GM10266 (cell line): ENCODE measurements at regions not wholly inside any gene's neighbourhood (a gene's known extent, or its start where the extent isn't known, plus 50 kb on each side); places are given as distances from the start of the nearest gene placed in this dataset.

Experiments used
- DNase-seq: peaks from one replicate; pipeline ENCODE4 v3.0.0; 2012; ENCODE audit errors: extremely low spot score
- CTCF ChIP-seq: IDR thresholded peaks from 2 replicates; pipeline ENCODE4 v1.5.1; 2012; ENCODE audit warnings: mild to moderate bottlenecking, low read depth; ENCODE audit not compliant: control insufficient read depth, insufficient read depth; ENCODE audit errors: missing control alignments

- DNase-seq: no peak
- no peak for TF ChIP-seq CTCF
Measured at GRCh38 chr14:36068777-36069534, 107.6 kb downstream of the PTCSC3 start.

- no peak for DNase-seq
- TF ChIP-seq CTCF: no peak
Measured at GRCh38 chr14:36067428-36068187, 108.9 kb downstream of the PTCSC3 start.

DNA sequence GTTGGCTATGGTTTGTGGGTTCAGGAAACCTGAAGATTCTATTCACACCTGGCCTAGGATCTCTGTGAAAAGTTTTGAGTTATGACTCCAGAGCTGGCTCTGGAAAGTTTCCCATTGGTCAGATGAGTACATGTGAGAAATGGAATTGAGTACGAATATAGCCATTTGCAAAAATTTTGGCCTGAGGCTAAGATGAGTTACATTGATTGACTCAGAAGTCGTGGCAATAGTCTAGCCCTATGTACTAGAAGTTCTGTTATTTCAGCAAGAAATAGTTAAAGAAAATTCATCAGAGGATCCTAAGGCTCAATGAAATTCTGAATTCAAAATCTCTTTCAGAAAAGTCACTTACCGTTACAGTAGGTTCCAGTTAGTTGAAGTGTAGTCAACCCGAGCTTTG, 109.9 kb downstream of the PTCSC3 start:
- no peak for TF ChIP-seq CTCF
- no peak for DNase-seq

GRCh38 chr14:36065831-36066230, 110.7 kb downstream of the PTCSC3 start:
- no peak for DNase-seq
- no peak for TF ChIP-seq CTCF

GRCh38 chr14:36059531-36059930, 117.0 kb downstream of the PTCSC3 start:
- no peak for TF ChIP-seq CTCF
- DNase-seq: no peak

GRCh38 chr14:36057452-36058116, 118.9 kb downstream of the PTCSC3 start:
- TF ChIP-seq CTCF: no peak
- no peak for DNase-seq
